ENCODE measurements at regions not wholly inside any gene's neighbourhood (a gene's known extent, or its start where the extent isn't known, plus 50 kb on each side); places are given as distances from the start of the nearest gene placed in this dataset.

GRCh38 chr5:173452119-173452905, 124.1 kb upstream of the STC2 start:
- H3K9me3 Mint-ChIP-seq = no peaks in the 10 kb centered on the region
- intact Hi-C loops (cut with micrococcal nuclease) = no loop called here
- ATAC-seq (peak; percentile 69), DNase-seq (no peak)
- ChIA-PET POLR2A (no interaction called here), CTCF (no interaction called here)
- H3K27ac ChIP-seq (ENCODE audit: low read depth, low read length) = no peak overlapping the region
- H3K4me1 ChIP-seq (ENCODE audit: control insufficient read depth in 2 of 2, insufficient read depth in 2 of 2, low read length in 2 of 2) = no peaks in the 10 kb centered on the region
- no peaks in the 10 kb centered on the region for H3K36me3 ChIP-seq (ENCODE audit: control insufficient read depth in 2 of 3, insufficient read depth in 3 of 3, low read length in 3 of 3)
- no peaks in the 10 kb centered on the region for H3K36me3 Mint-ChIP-seq
- H3K27me3 ChIP-seq (ENCODE audit: control insufficient read depth in 2 of 2, insufficient read depth in 2 of 2, low read length in 2 of 2) = no peaks in the 10 kb centered on the region
- H3K27ac Mint-ChIP-seq = no peak overlapping the region
- no peak overlapping the region for H3K4me3 ChIP-seq (ENCODE audit: low read length)
- H3K27me3 Mint-ChIP-seq = peaks cover 0 to 13% (median 0%) of the 10 kb centered on the region in 5 donors
- no peak overlapping the region for H3K4me3 Mint-ChIP-seq
- no peaks in the 10 kb centered on the region for H3K9me3 ChIP-seq (ENCODE audit: control insufficient read depth in 2 of 3, low read length in 3 of 3)
- H3K4me1 Mint-ChIP-seq = no peaks in the 10 kb centered on the region

DNA sequence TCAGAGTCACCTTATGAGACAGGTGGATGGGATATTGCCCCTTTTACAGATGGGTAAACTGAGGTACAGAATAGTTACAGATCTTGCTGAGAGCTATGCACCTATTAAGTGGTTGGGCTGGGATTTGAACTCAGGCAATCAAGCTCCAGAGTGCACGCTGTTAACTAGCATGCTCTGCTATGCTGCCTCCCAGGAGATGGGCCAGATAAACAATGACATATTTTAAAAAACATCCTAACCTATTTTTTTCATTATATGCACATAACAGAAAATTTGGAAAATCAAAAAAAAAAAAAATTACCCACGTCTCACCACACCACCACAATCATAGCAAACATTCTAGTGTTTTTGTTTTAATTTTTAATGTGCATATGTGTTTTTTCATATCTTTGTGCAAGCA, 123.4 kb upstream of the STC2 start:
- Histone ChIP-seq H3K27me3 (ENCODE audit: control insufficient read depth in 2 of 2, insufficient read depth in 2 of 2, low read length in 2 of 2) (no peaks in the 10 kb centered on the region), H3K9me3 (ENCODE audit: control insufficient read depth in 2 of 3, low read length in 3 of 3) (no peaks in the 10 kb centered on the region), H3K36me3 (ENCODE audit: control insufficient read depth in 2 of 3, insufficient read depth in 3 of 3, low read length in 3 of 3) (no peaks in the 10 kb centered on the region), H3K4me1 (ENCODE audit: control insufficient read depth in 2 of 2, insufficient read depth in 2 of 2, low read length in 2 of 2) (no peaks in the 10 kb centered on the region), H3K27ac (ENCODE audit: low read depth, low read length) (no peak overlapping the region), H3K4me3 (ENCODE audit: low read length) (no peak overlapping the region)
- ChIA-PET POLR2A (no interaction called here), CTCF (no interaction called here)
- DNase-seq (no peak), ATAC-seq (no peak)
- Mint-ChIP-seq H3K27me3 (peaks cover 0 to 7% (median 0%) of the 10 kb centered on the region in 5 donors), H3K9me3 (no peaks in the 10 kb centered on the region), H3K36me3 (no peaks in the 10 kb centered on the region), H3K4me1 (no peaks in the 10 kb centered on the region), H3K27ac (no peak overlapping the region), H3K4me3 (no peak overlapping the region)
- intact Hi-C loops (cut with micrococcal nuclease) = no loop called here

GRCh38 chr5:173451031-173451430, 122.8 kb upstream of the STC2 start:
- intact Hi-C loops (cut with micrococcal nuclease) = no loop called here
- ChIA-PET CTCF (no interaction called here), POLR2A (no interaction called here)
- DNase-seq (peak in 1 of 9 donors; percentile 0), ATAC-seq (no peak)
- Histone ChIP-seq H3K27ac (ENCODE audit: low read depth, low read length) (no peak overlapping the region), H3K4me3 (ENCODE audit: low read length) (no peak overlapping the region), H3K9me3 (ENCODE audit: control insufficient read depth in 2 of 3, low read length in 3 of 3) (no peaks in the 10 kb centered on the region), H3K4me1 (ENCODE audit: control insufficient read depth in 2 of 2, insufficient read depth in 2 of 2, low read length in 2 of 2) (no peaks in the 10 kb centered on the region), H3K36me3 (ENCODE audit: control insufficient read depth in 2 of 3, insufficient read depth in 3 of 3, low read length in 3 of 3) (no peaks in the 10 kb centered on the region), H3K27me3 (ENCODE audit: control insufficient read depth in 2 of 2, insufficient read depth in 2 of 2, low read length in 2 of 2) (no peaks in the 10 kb centered on the region)
- Mint-ChIP-seq H3K27ac (no peak overlapping the region), H3K27me3 (peaks cover 0 to 5% (median 0%) of the 10 kb centered on the region in 5 donors), H3K4me3 (no peak overlapping the region), H3K36me3 (no peaks in the 10 kb centered on the region), H3K4me1 (no peaks in the 10 kb centered on the region), H3K9me3 (no peaks in the 10 kb centered on the region)

GRCh38 chr5:173450188-173450587, 122.0 kb upstream of the STC2 start:
- H3K4me1 ChIP-seq (ENCODE audit: control insufficient read depth in 2 of 2, insufficient read depth in 2 of 2, low read length in 2 of 2) = no peaks in the 10 kb centered on the region
- Mint-ChIP-seq H3K4me3 (no peak overlapping the region), H3K4me1 (no peaks in the 10 kb centered on the region), H3K27me3 (peaks cover 0 to 3% (median 0%) of the 10 kb centered on the region in 5 donors), H3K36me3 (no peaks in the 10 kb centered on the region), H3K9me3 (no peaks in the 10 kb centered on the region), H3K27ac (no peak overlapping the region)
- no peak for DNase-seq
- H3K36me3 ChIP-seq (ENCODE audit: control insufficient read depth in 2 of 3, insufficient read depth in 3 of 3, low read length in 3 of 3) = no peaks in the 10 kb centered on the region
- H3K4me3 ChIP-seq (ENCODE audit: low read length) = no peak overlapping the region
- H3K9me3 ChIP-seq (ENCODE audit: control insufficient read depth in 2 of 3, low read length in 3 of 3) = no peaks in the 10 kb centered on the region
- no peak for ATAC-seq
- ChIA-PET CTCF (no interaction called here), POLR2A (no interaction called here)
- no peak overlapping the region for H3K27ac ChIP-seq (ENCODE audit: low read depth, low read length)
- no peaks in the 10 kb centered on the region for H3K27me3 ChIP-seq (ENCODE audit: control insufficient read depth in 2 of 2, insufficient read depth in 2 of 2, low read length in 2 of 2)
- intact Hi-C loops (cut with micrococcal nuclease) = no loop called here

GRCh38 chr5:173448856-173449255, 120.6 kb upstream of the STC2 start:
- ChIA-PET POLR2A (no interaction called here), CTCF (no interaction called here)
- Histone ChIP-seq H3K36me3 (ENCODE audit: control insufficient read depth in 2 of 3, insufficient read depth in 3 of 3, low read length in 3 of 3) (no peaks in the 10 kb centered on the region), H3K27ac (ENCODE audit: low read depth, low read length) (no peak overlapping the region), H3K4me1 (ENCODE audit: control insufficient read depth in 2 of 2, insufficient read depth in 2 of 2, low read length in 2 of 2) (no peaks in the 10 kb centered on the region), H3K27me3 (ENCODE audit: control insufficient read depth in 2 of 2, insufficient read depth in 2 of 2, low read length in 2 of 2) (no peaks in the 10 kb centered on the region), H3K9me3 (ENCODE audit: control insufficient read depth in 2 of 3, low read length in 3 of 3) (no peaks in the 10 kb centered on the region), H3K4me3 (ENCODE audit: low read length) (no peak overlapping the region)
- DNase-seq = no peak
- Mint-ChIP-seq H3K9me3 (no peaks in the 10 kb centered on the region), H3K36me3 (no peaks in the 10 kb centered on the region), H3K4me3 (no peak overlapping the region), H3K27me3 (peaks cover 0 to 2% (median 0%) of the 10 kb centered on the region in 5 donors), H3K27ac (no peak overlapping the region), H3K4me1 (no peaks in the 10 kb centered on the region)
- ATAC-seq = no peak
- intact Hi-C loops (cut with micrococcal nuclease) = no loop called here

DNA sequence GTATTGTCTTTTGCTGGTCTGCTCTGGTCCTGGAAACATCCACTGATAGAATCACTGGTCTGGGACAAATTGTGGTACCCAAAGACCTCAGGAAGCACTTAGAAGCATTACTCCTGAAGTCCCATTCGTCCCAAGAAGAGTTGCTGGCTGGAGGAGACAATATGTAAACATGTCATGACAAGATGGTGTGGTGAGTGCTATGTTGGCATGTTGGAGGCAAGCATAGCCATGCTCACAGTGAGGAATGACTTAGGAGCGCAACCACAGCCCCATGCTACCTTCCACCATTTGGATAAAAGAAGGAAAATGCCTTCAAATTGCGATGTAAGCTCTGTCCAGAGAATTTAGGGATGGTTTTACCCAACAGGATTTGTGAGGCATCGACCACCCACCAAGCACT, 115.8 kb upstream of the STC2 start:
- ChIA-PET CTCF (no interaction called here), POLR2A (no interaction called here)
- no peaks in the 10 kb centered on the region for H3K4me1 ChIP-seq (ENCODE audit: control insufficient read depth in 2 of 2, insufficient read depth in 2 of 2, low read length in 2 of 2)
- intact Hi-C loops (cut with micrococcal nuclease) = no loop called here
- no peaks in the 10 kb centered on the region for H3K36me3 ChIP-seq (ENCODE audit: control insufficient read depth in 2 of 3, insufficient read depth in 3 of 3, low read length in 3 of 3)
- no peaks in the 10 kb centered on the region for H3K36me3 Mint-ChIP-seq
- H3K4me3 Mint-ChIP-seq = no peak overlapping the region
- H3K27me3 Mint-ChIP-seq = peaks cover 0 to 17% (median 16%) of the 10 kb centered on the region in 5 donors
- DNase-seq (no peak), ATAC-seq (no peak)
- H3K27ac ChIP-seq (ENCODE audit: low read depth, low read length) = no peak overlapping the region
- no peaks in the 10 kb centered on the region for H3K4me1 Mint-ChIP-seq
- H3K9me3 ChIP-seq (ENCODE audit: control insufficient read depth in 2 of 3, low read length in 3 of 3) = no peaks in the 10 kb centered on the region
- H3K27ac Mint-ChIP-seq = no peak overlapping the region
- no peak overlapping the region for H3K4me3 ChIP-seq (ENCODE audit: low read length)
- peaks cover 0 to 6% (median 0%) of the 10 kb centered on the region in 11 donors for H3K9me3 Mint-ChIP-seq
- H3K27me3 ChIP-seq (ENCODE audit: control insufficient read depth in 2 of 2, insufficient read depth in 2 of 2, low read length in 2 of 2) = no peaks in the 10 kb centered on the region

GRCh38 chr5:173441053-173441628, 112.9 kb upstream of the STC2 start:
- POLR2A ChIA-PET = no interaction called here

More at GRCh38 chr5:173441053-173441628, 112.9 kb upstream of the STC2 start:
- H3K4me1 Mint-ChIP-seq = no peaks in the 10 kb centered on the region
- Histone ChIP-seq H3K36me3 (ENCODE audit: control insufficient read depth in 2 of 3, insufficient read depth in 3 of 3, low read length in 3 of 3) (no peaks in the 10 kb centered on the region), H3K9me3 (ENCODE audit: control insufficient read depth in 2 of 3, low read length in 3 of 3) (no peaks in the 10 kb centered on the region), H3K4me3 (ENCODE audit: low read length) (no peak overlapping the region), H3K4me1 (ENCODE audit: control insufficient read depth in 2 of 2, insufficient read depth in 2 of 2, low read length in 2 of 2) (no peaks in the 10 kb centered on the region), H3K27me3 (ENCODE audit: control insufficient read depth in 2 of 2, insufficient read depth in 2 of 2, low read length in 2 of 2) (no peaks in the 10 kb centered on the region), H3K27ac (ENCODE audit: low read depth, low read length) (no peak overlapping the region)
- no peaks in the 10 kb centered on the region for H3K36me3 Mint-ChIP-seq
- H3K27ac Mint-ChIP-seq = no peak overlapping the region
- CTCF ChIA-PET = no interaction called here
- H3K4me3 Mint-ChIP-seq = no peak overlapping the region
- DNase-seq (no peak), ATAC-seq (no peak)
- intact Hi-C loops (cut with micrococcal nuclease) = no loop called here
- peaks cover 0 to 21% (median 19%) of the 10 kb centered on the region in 5 donors for H3K27me3 Mint-ChIP-seq
- peaks cover 0 to 6% (median 0%) of the 10 kb centered on the region in 11 donors for H3K9me3 Mint-ChIP-seq
